ENCODE measurements at regions not wholly inside any gene's neighbourhood (a gene's known extent, or its start where the extent isn't known, plus 50 kb on each side); places are given as distances from the start of the nearest gene placed in this dataset.
"Not testable (repeated sequence)": the region's sequence is repeated elsewhere in the genome, so short reads cannot be mapped to it uniquely, and the experiment has no call there.

- DNase-seq (ENCODE audit: low read depth), result no peak
Observed at GRCh38 chr14:87430214-87430613, 562.8 kb downstream of the GALC start.

- DNase-seq (ENCODE audit: low read depth), result no peak
Observed at GRCh38 chr14:87419925-87420324, 573.1 kb downstream of the GALC start.

- DNase-seq (ENCODE audit: low read depth), result no peak
Observed at GRCh38 chr14:87411370-87411769, 581.6 kb downstream of the GALC start.

GRCh38 chr14:87409393-87409792, 583.6 kb downstream of the GALC start:
- no peak for DNase-seq (ENCODE audit: low read depth)

GRCh38 chr14:87407344-87407743, 585.6 kb downstream of the GALC start:
- no peak for DNase-seq (ENCODE audit: low read depth)

- DNase-seq (ENCODE audit: low read depth), result no peak
Observed at GRCh38 chr14:87405563-87405962, 587.4 kb downstream of the GALC start.

- no peak for DNase-seq (ENCODE audit: low read depth)
Observed at GRCh38 chr14:87397499-87397898, 595.5 kb downstream of the GALC start.

- DNase-seq (ENCODE audit: low read depth), result no peak
Observed at GRCh38 chr14:87391066-87391465, 601.9 kb downstream of the GALC start.

- no peak for DNase-seq (ENCODE audit: low read depth)
Observed at GRCh38 chr14:87388946-87389345, 604.0 kb downstream of the GALC start.

- DNase-seq (ENCODE audit: low read depth), result no peak
Observed at GRCh38 chr14:87387806-87388205, 605.2 kb downstream of the GALC start.

GRCh38 chr14:87386524-87386923, 606.5 kb downstream of the GALC start:
- DNase-seq (ENCODE audit: low read depth), result no peak

GRCh38 chr14:87380054-87380453, 612.9 kb downstream of the GALC start:
- DNase-seq (ENCODE audit: low read depth), result no peak

- DNase-seq (ENCODE audit: low read depth), result no peak
Observed at GRCh38 chr14:87368751-87369150, 624.2 kb downstream of the GALC start.

- DNase-seq (ENCODE audit: low read depth), result not testable (repeated sequence)
Observed at GRCh38 chr14:87360246-87360645, 632.7 kb downstream of the GALC start.

- no peak for DNase-seq (ENCODE audit: low read depth)
Observed at GRCh38 chr14:87351007-87351406, 642.0 kb downstream of the GALC start.

GRCh38 chr14:87349921-87350320, 643.1 kb downstream of the GALC start:
- no peak for DNase-seq (ENCODE audit: low read depth)

- no peak for DNase-seq (ENCODE audit: low read depth)
Observed at GRCh38 chr14:87343652-87344051, 649.3 kb downstream of the GALC start.

GRCh38 chr14:87334997-87335685, 657.8 kb downstream of the GALC start:
- no peak for DNase-seq (ENCODE audit: low read depth)

- DNase-seq (ENCODE audit: low read depth), result no peak
Observed at GRCh38 chr14:87331991-87332390, 661.0 kb downstream of the GALC start.

GRCh38 chr14:87325741-87326140, 667.2 kb downstream of the GALC start:
- DNase-seq (ENCODE audit: low read depth), result no peak

- DNase-seq (ENCODE audit: low read depth), result no peak
Observed at GRCh38 chr14:87323191-87323590, 669.8 kb downstream of the GALC start.

- DNase-seq (ENCODE audit: low read depth), result no peak
Observed at GRCh38 chr14:87321548-87321947, 671.4 kb downstream of the GALC start.

- no peak for DNase-seq (ENCODE audit: low read depth)
Observed at GRCh38 chr14:87312894-87313205, 680.1 kb downstream of the GALC start.

GRCh38 chr14:87312169-87312893, 680.7 kb downstream of the GALC start:
- no peak for DNase-seq (ENCODE audit: low read depth)
